RWPE1 (cell line): ENCODE measurements at regions not wholly inside any gene's neighbourhood (a gene's known extent, or its start where the extent isn't known, plus 50 kb on each side); places are given as distances from the start of the nearest gene placed in this dataset.
"Not testable (repeated sequence)": the region's sequence is repeated elsewhere in the genome, so short reads cannot be mapped to it uniquely, and the experiment has no call there.

Experiments
- CTCF ChIA-PET: fragments of 350-600 bp; sonication (Branson Sonifier 250); formaldehyde crosslinking; extraction: SDS; loops from one replicate; lab custom pipeline; 2021; lab: Yijun Ruan, JAX
- POLR2A ChIA-PET: fragments of 400-600 bp; formaldehyde crosslinking; extraction: SDS; loops from one replicate; lab custom pipeline; 2020; ENCODE audit warnings: antibody characterized with exemption; ENCODE audit not compliant: low non-redundant PET; lab: Yijun Ruan, JAX
- DNase-seq: peaks from one replicate; pipeline ENCODE4 v3.0.0; 2012; ENCODE audit warnings: low spot score
- H3K27ac ChIP-seq: fragments of 450-650 bp; 2 replicates; pipeline ENCODE4 v1.5.1; 2017
- TF ChIP-seq, protein P1 (sequence below): fragments of 450-650 bp; conservative IDR thresholded peaks from 2 replicates; pipeline ENCODE4 v1.5.1; 2017; ENCODE audit warnings: low read depth, mild to moderate bottlenecking

DNA sequence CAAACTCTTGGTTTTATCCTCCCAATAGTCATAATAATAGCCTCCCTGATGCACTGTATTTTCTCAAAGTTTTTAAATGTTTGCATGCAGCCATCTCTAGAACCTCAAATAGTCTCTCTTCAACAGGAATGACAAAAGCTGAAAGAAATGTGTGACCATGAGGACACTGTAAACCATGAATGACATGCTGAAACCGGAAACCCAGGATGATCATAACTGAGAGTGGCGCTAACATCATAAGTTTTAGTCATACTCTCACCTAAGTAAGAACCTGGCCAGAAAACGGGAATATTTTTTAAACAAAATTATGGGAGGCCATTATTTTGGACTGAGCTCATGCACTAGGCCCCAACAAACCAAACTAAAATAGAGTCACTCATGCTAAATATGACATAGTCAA, 278.4 kb upstream of the STXBP5 start:
- DNase-seq, result no peak
- ChIA-PET CTCF (interaction anchor here (0.6 kb wide), 1 partner anchor 37 kb away, joined by 3 read pairs; no protein-coding TSS in a partner anchor), POLR2A (no interaction called here)
- H3K27ac ChIP-seq, result no peak overlapping the region
- TF ChIP-seq, protein P1, sequence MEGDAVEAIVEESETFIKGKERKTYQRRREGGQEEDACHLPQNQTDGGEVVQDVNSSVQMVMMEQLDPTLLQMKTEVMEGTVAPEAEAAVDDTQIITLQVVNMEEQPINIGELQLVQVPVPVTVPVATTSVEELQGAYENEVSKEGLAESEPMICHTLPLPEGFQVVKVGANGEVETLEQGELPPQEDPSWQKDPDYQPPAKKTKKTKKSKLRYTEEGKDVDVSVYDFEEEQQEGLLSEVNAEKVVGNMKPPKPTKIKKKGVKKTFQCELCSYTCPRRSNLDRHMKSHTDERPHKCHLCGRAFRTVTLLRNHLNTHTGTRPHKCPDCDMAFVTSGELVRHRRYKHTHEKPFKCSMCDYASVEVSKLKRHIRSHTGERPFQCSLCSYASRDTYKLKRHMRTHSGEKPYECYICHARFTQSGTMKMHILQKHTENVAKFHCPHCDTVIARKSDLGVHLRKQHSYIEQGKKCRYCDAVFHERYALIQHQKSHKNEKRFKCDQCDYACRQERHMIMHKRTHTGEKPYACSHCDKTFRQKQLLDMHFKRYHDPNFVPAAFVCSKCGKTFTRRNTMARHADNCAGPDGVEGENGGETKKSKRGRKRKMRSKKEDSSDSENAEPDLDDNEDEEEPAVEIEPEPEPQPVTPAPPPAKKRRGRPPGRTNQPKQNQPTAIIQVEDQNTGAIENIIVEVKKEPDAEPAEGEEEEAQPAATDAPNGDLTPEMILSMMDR, result no peak

DNA sequence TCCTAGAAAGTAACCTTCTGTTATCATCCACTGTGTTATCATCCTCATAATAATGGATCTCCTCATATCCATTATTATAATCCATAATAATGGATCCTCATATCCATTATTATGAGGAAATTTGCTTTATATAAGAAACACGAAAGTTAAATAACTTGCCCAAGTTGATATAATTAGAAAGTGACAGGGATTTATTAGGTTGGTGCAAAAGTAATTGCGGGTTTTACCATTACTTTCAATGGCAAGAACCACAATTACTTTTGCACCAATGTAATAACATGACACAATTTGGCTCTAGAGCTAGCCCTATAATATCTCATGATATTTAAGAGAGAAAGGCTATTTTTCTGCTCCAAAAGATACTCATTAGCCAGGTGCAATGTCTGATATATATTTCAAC, 275.7 kb upstream of the STXBP5 start:
- CTCF ChIA-PET, result no interaction called here
- POLR2A ChIA-PET, result no interaction called here
- DNase-seq, result no peak
- TF ChIP-seq, protein P1, result no peak
- no peak overlapping the region for H3K27ac ChIP-seq

DNA sequence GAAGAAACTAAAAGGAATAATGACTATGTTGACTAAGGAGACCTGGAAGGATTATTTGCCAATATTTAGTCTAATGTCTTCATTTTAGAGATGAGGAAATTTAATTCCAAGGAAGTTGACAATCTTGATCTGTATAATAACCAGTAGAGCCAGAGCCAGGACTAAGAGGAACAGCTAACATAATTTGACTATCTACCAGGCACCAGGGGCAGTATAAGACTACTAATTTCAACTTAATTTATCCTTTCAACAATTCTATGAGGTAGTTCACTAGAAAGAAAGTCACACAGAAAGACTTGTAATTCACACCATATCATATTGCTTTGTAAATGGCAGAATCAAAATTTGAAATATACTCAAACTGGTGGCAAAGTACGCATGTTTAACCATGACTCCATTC, 273.0 kb upstream of the STXBP5 start:
- POLR2A ChIA-PET, result no interaction called here
- no peak for DNase-seq
- TF ChIP-seq, protein P1, result no peak
- CTCF ChIA-PET, result no interaction called here
- no peak overlapping the region for H3K27ac ChIP-seq

DNA sequence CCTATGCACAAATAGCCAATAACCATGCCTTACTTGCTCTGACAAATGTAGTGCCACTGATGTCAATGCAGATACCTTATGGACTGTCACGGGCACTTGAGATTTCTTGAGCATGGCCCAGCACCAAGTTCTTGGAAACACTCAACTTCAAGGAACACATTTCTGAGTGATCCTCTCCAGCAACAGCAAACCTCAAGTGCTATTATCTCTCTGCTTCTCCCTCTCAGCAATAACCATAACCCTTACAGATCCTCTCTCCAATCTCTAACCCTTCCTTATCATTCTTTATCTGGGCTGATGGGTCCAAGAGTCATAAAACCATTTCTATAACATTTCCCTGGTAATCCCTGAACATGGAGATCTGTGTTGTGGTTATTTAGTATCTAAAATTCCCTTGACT, 266.9 kb upstream of the STXBP5 start:
- ChIA-PET POLR2A (no interaction called here), CTCF (no interaction called here)
- no peak for DNase-seq
- TF ChIP-seq, protein P1, result no peak
- no peak overlapping the region for H3K27ac ChIP-seq

DNA sequence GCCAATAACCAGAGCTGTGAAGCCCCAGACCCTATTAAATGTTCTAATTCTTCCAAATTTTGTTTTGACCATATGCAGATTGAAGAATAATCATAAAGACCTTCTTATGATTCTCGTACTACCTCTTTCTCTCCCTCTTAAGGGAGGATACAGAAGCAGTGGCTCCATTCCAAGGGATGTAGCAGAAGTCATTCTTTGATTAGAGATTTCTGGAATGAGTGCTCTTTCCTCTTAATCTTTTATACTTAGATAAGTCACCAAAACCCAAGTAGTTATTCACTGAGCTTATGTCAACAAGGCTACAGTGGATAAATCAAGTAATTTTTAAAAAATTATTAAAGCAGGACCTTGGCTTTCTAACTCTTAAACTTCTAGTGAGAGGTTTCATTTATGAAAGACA, 266.0 kb upstream of the STXBP5 start:
- ChIA-PET CTCF (no interaction called here), POLR2A (no interaction called here)
- no peak for DNase-seq
- H3K27ac ChIP-seq, result no peak overlapping the region
- TF ChIP-seq, protein P1, result no peak

DNA sequence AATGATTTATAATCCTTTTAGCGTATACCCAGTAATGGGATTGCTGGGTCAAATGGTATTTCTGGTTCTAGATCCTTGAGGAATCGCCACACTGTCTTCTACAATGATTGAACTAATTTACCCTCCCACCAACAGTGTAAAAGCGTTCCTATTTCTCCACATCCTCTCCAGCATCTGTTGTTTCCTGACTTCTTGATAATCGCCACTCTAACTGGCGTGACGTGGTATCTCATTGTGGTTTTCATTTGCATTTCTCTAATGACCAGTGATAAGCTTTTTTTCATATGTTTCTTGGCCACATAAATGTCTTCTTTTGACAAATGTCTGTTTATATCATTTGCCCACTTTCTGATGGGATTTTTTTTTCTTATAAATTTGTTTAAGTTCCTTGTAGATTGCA, 264.8 kb upstream of the STXBP5 start:
- CTCF ChIA-PET, DNase-seq, POLR2A ChIA-PET, H3K27ac ChIP-seq: not testable (repeated sequence)

DNA sequence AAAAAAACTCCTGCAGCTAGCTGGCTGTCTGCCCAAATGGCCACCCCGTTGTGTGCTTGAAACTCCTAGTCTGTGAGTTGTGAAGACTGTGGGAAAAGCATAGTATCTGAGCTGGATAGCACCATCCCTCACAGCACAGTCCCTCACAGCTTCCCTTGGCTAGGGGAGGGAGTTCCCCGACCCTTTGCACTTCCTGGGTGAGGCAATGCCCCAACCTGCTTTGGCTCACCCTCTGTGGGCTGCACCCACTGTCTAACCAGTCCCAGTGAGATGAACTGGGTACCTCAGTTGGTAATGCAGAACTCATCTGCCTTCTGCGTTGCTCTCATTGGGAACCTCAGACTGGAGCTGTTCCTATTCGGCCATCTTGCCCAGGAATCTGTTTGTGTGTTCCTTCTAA, 260.6 kb upstream of the STXBP5 start:
- ChIA-PET CTCF (interaction anchor here (0.5 to 0.7 kb wide), 2 partner anchors 182 to 840 kb away, joined by 3 to 5 read pairs; no protein-coding TSS in a partner anchor), POLR2A (no interaction called here)
- TF ChIP-seq, protein P1, result no peak
- no peak overlapping the region for H3K27ac ChIP-seq
- DNase-seq, result no peak
